ENCODE measurements at regions not wholly inside any gene's neighbourhood (a gene's known extent, or its start where the extent isn't known, plus 50 kb on each side); places are given as distances from the start of the nearest gene placed in this dataset.
"Not testable (repeated sequence)": the region's sequence is repeated elsewhere in the genome, so short reads cannot be mapped to it uniquely, and the experiment has no call there.

- H3K36me3 ChIP-seq (replicated peaks in 1 of 2; ENCODE audit: control insufficient read depth in 1 of 2, insufficient read depth in 2 of 2, low read length in 2 of 2); H3K27ac ChIP-seq (ENCODE audit: low read depth in 1 of 2, low read length in 2 of 2); H3K9me3 Mint-ChIP-seq; H3K79me2 ChIP-seq (ENCODE audit: insufficient read depth, low read length); H2AFZ ChIP-seq (ENCODE audit: insufficient read depth, low read depth, low read length, poor library complexity, severe bottlenecking); H3K36me3 Mint-ChIP-seq; H3K9ac ChIP-seq (ENCODE audit: insufficient read depth, low read length, poor library complexity, severe bottlenecking); intact Hi-C loops (cut with micrococcal nuclease); H4K20me1 ChIP-seq (ENCODE audit: insufficient read depth, low read length); H3K27me3 ChIP-seq (ENCODE audit: control insufficient read depth in 2 of 2, insufficient read depth in 2 of 2, low read length in 2 of 2); H3K4me1 Mint-ChIP-seq; H3K9me3 ChIP-seq (replicated peaks in 1 of 2; ENCODE audit: control insufficient read depth in 1 of 2, insufficient read depth in 1 of 2, low read length in 2 of 2); H3K4me1 ChIP-seq (ENCODE audit: control insufficient read depth in 1 of 2, insufficient read depth in 2 of 2, low read length in 2 of 2); H3K4me3 Mint-ChIP-seq; H3K4me2 ChIP-seq (replicated peaks; ENCODE audit: extremely low read depth, low read length, poor library complexity, severe bottlenecking); H3K27ac Mint-ChIP-seq; H3K27me3 Mint-ChIP-seq (ENCODE audit: low read depth in 3 of 3); H3K4me3 ChIP-seq (replicated peaks in 1 of 3; ENCODE audit: low read depth in 2 of 3, low read length in 3 of 3): not testable (repeated sequence)
- TF ChIP-seq CTCF (IDR thresholded peaks at IDR 0.05), result peak; percentile 43
- no CpG with 5 or more reads among the region's 4 CpGs for WGBS (ENCODE audit: insufficient coverage)
- DNase-seq, result peak in 1 of 3 donors; percentile 5
Observed at GRCh38 chr4:9695994-9696393, 85.4 kb upstream of the DRD5 start.

GRCh38 chr4:9696561-9696960 lies 84.9 kb upstream of the DRD5 start:
- H3K4me1 Mint-ChIP-seq, result not testable (repeated sequence)

GRCh38 chr4:9702019-9702418 lies 79.4 kb upstream of the DRD5 start:
- not testable (repeated sequence) for H3K27me3 ChIP-seq (ENCODE audit: control insufficient read depth in 2 of 2, insufficient read depth in 2 of 2, low read length in 2 of 2); H3K9me3 Mint-ChIP-seq; H3K79me2 ChIP-seq (ENCODE audit: insufficient read depth, low read length); H3K9me3 ChIP-seq (replicated peaks in 1 of 2; ENCODE audit: control insufficient read depth in 1 of 2, insufficient read depth in 1 of 2, low read length in 2 of 2); H3K4me1 Mint-ChIP-seq; DNase-seq; H3K27ac Mint-ChIP-seq; H3K36me3 Mint-ChIP-seq; H3K4me3 Mint-ChIP-seq; H3K4me3 ChIP-seq (replicated peaks in 1 of 3; ENCODE audit: low read depth in 2 of 3, low read length in 3 of 3); H4K20me1 ChIP-seq (ENCODE audit: insufficient read depth, low read length); H3K9ac ChIP-seq (ENCODE audit: insufficient read depth, low read length, poor library complexity, severe bottlenecking); H3K4me1 ChIP-seq (ENCODE audit: control insufficient read depth in 1 of 2, insufficient read depth in 2 of 2, low read length in 2 of 2); H3K36me3 ChIP-seq (replicated peaks in 1 of 2; ENCODE audit: control insufficient read depth in 1 of 2, insufficient read depth in 2 of 2, low read length in 2 of 2); H3K27ac ChIP-seq (ENCODE audit: low read depth in 1 of 2, low read length in 2 of 2); H3K4me2 ChIP-seq (replicated peaks; ENCODE audit: extremely low read depth, low read length, poor library complexity, severe bottlenecking); H2AFZ ChIP-seq (ENCODE audit: insufficient read depth, low read depth, low read length, poor library complexity, severe bottlenecking)
- intact Hi-C loops (cut with micrococcal nuclease), result loop anchor here in 1 of 2 donors (10.0 kb wide), 1 partner anchor 363 kb away; no protein-coding TSS in a partner anchor
- peaks cover 6 to 16% (median 12%) of the 10 kb centered on the region in 3 donors for H3K27me3 Mint-ChIP-seq (ENCODE audit: low read depth in 3 of 3)
- WGBS (ENCODE audit: insufficient coverage), result no CpG with 5 or more reads among the region's 6 CpGs

More at GRCh38 chr4:9696561-9696960, 84.9 kb upstream of the DRD5 start:
- H3K36me3 ChIP-seq (replicated peaks in 1 of 2; ENCODE audit: control insufficient read depth in 1 of 2, insufficient read depth in 2 of 2, low read length in 2 of 2); H3K27ac Mint-ChIP-seq; H3K9me3 Mint-ChIP-seq; H3K27me3 Mint-ChIP-seq (ENCODE audit: low read depth in 3 of 3); H3K36me3 Mint-ChIP-seq; DNase-seq; H3K4me2 ChIP-seq (replicated peaks; ENCODE audit: extremely low read depth, low read length, poor library complexity, severe bottlenecking); H3K79me2 ChIP-seq (ENCODE audit: insufficient read depth, low read length); H3K9ac ChIP-seq (ENCODE audit: insufficient read depth, low read length, poor library complexity, severe bottlenecking); H3K27ac ChIP-seq (ENCODE audit: low read depth in 1 of 2, low read length in 2 of 2); H3K4me1 ChIP-seq (ENCODE audit: control insufficient read depth in 1 of 2, insufficient read depth in 2 of 2, low read length in 2 of 2); H2AFZ ChIP-seq (ENCODE audit: insufficient read depth, low read depth, low read length, poor library complexity, severe bottlenecking); H3K9me3 ChIP-seq (replicated peaks in 1 of 2; ENCODE audit: control insufficient read depth in 1 of 2, insufficient read depth in 1 of 2, low read length in 2 of 2); H3K27me3 ChIP-seq (ENCODE audit: control insufficient read depth in 2 of 2, insufficient read depth in 2 of 2, low read length in 2 of 2); H3K4me3 ChIP-seq (replicated peaks in 1 of 3; ENCODE audit: low read depth in 2 of 3, low read length in 3 of 3); H3K4me3 Mint-ChIP-seq; intact Hi-C loops (cut with micrococcal nuclease); H4K20me1 ChIP-seq (ENCODE audit: insufficient read depth, low read length): not testable (repeated sequence)
- WGBS (ENCODE audit: insufficient coverage), result 78% methylated on average over 1 of the region's 5 CpGs

GRCh38 chr4:9702696-9703095 lies 78.7 kb upstream of the DRD5 start:
- H3K9me3 ChIP-seq (replicated peaks in 1 of 2; ENCODE audit: control insufficient read depth in 1 of 2, insufficient read depth in 1 of 2, low read length in 2 of 2); H3K4me1 Mint-ChIP-seq; H3K9me3 Mint-ChIP-seq; H3K27ac ChIP-seq (ENCODE audit: low read depth in 1 of 2, low read length in 2 of 2); H3K4me1 ChIP-seq (ENCODE audit: control insufficient read depth in 1 of 2, insufficient read depth in 2 of 2, low read length in 2 of 2); H3K9ac ChIP-seq (ENCODE audit: insufficient read depth, low read length, poor library complexity, severe bottlenecking); H3K4me2 ChIP-seq (replicated peaks; ENCODE audit: extremely low read depth, low read length, poor library complexity, severe bottlenecking); DNase-seq; H3K79me2 ChIP-seq (ENCODE audit: insufficient read depth, low read length); H3K36me3 Mint-ChIP-seq; H3K4me3 ChIP-seq (replicated peaks in 1 of 3; ENCODE audit: low read depth in 2 of 3, low read length in 3 of 3); H3K27ac Mint-ChIP-seq; H3K36me3 ChIP-seq (replicated peaks in 1 of 2; ENCODE audit: control insufficient read depth in 1 of 2, insufficient read depth in 2 of 2, low read length in 2 of 2); H3K27me3 ChIP-seq (ENCODE audit: control insufficient read depth in 2 of 2, insufficient read depth in 2 of 2, low read length in 2 of 2); H2AFZ ChIP-seq (ENCODE audit: insufficient read depth, low read depth, low read length, poor library complexity, severe bottlenecking); H4K20me1 ChIP-seq (ENCODE audit: insufficient read depth, low read length): not testable (repeated sequence)
- H3K4me3 Mint-ChIP-seq, result peak overlapping the region in 1 of 2 donors; percentile 2
- intact Hi-C loops (cut with micrococcal nuclease), result loop anchor here in 1 of 2 donors (10.0 kb wide), 1 partner anchor 362 kb away; no protein-coding TSS in a partner anchor
- peaks cover 6 to 16% (median 10%) of the 10 kb centered on the region in 3 donors for H3K27me3 Mint-ChIP-seq (ENCODE audit: low read depth in 3 of 3)
- 100% methylated on average over 4 of the region's 9 CpGs for WGBS (ENCODE audit: insufficient coverage)

Measured in CD14-positive monocyte (primary cell).